H1 (cell line): ENCODE measurements at regions not wholly inside any gene's neighbourhood (a gene's known extent, or its start where the extent isn't known, plus 50 kb on each side); places are given as distances from the start of the nearest gene placed in this dataset.

Experiments used
- CTCF ChIA-PET: fragments of 300-600 bp; sonication (Branson Sonifier 250); formaldehyde crosslinking; loops from one replicate; lab custom pipeline; 2021; ENCODE audit not compliant: partially characterized antibody; lab: Charles Lee
- POLR2A ChIA-PET: fragments of 300-600 bp; sonication (Branson Sonifier 250); formaldehyde crosslinking; loops from one replicate; lab custom pipeline; 2021; ENCODE audit warnings: inconsistent platforms; ENCODE audit not compliant: partially characterized antibody; lab: Charles Lee
- DNase-seq, 2 experiments: peaks; one replicate each; pipeline versions ENCODE4 v3.0.0 to v3.0.0-alpha.2; 2010 to 2022; ENCODE audit warnings: low spot score in 2 of 2, low read depth in 1 of 2, mixed read lengths in 1 of 2
- FAIRE-seq: peaks from 2 replicates; lab custom pipeline; 2011; peaks lifted over from hg19 to GRCh38; lab: Jason Lieb, UNC
- H2AFZ ChIP-seq: 2 replicates; pipeline ENCODE4 v1.8.1; 2012; ENCODE audit warnings: low read length, inconsistent platforms
- H2AK5ac ChIP-seq: 2 replicates; pipeline ENCODE4 v1.6.1; 2013; ENCODE audit warnings: low read depth, low read length
- H2BK120ac ChIP-seq: replicated peaks from 2 replicates; pipeline ENCODE3; 2013; ENCODE audit warnings: low read depth, low read length, inconsistent platforms
- H2BK12ac ChIP-seq: 2 replicates; pipeline ENCODE4 v1.6.1; 2013; ENCODE audit warnings: low read depth, low read length
- H2BK15ac ChIP-seq: 2 replicates; pipeline ENCODE4 v1.6.1; 2013; ENCODE audit warnings: low read length
- H2BK20ac ChIP-seq: 2 replicates; pipeline ENCODE4 v1.6.1; 2013; ENCODE audit warnings: low read length
- H2BK5ac ChIP-seq: 2 replicates; pipeline ENCODE4 v1.6.1; 2013; ENCODE audit warnings: low read depth, low read length
- H3K14ac ChIP-seq: 2 replicates; pipeline ENCODE4 v1.6.1; 2013; ENCODE audit warnings: inconsistent platforms; ENCODE audit not compliant: insufficient read length
- H3K18ac ChIP-seq: 2 replicates; pipeline ENCODE4 v1.6.1; 2013; ENCODE audit warnings: low read length; ENCODE audit errors: extremely low read depth
- H3K23ac ChIP-seq: 2 replicates; pipeline ENCODE4 v1.6.1; 2013; ENCODE audit warnings: inconsistent platforms; ENCODE audit not compliant: insufficient read length
- H3K23me2 ChIP-seq: 2 replicates; pipeline ENCODE4 v1.6.1; 2013; ENCODE audit warnings: low read depth, low read length
- H3K27ac ChIP-seq: 2 replicates; pipeline ENCODE4 v1.6.1; 2011; ENCODE audit warnings: low read depth, low read length, inconsistent platforms
- H3K27me3 ChIP-seq, 4 experiments: replicated peaks in 1 of 4; 1 replicate in 1 of 4; 2 replicates in 3 of 4; pipeline versions ENCODE4 v1.6.1 to v1.8.1; 2011 to 2013; ENCODE audit warnings: low read length in 3 of 4, mild to moderate bottlenecking in 3 of 4, inconsistent platforms in 2 of 4, mixed read lengths in 2 of 4, moderate library complexity in 1 of 4; ENCODE audit not compliant: control insufficient read depth in 3 of 4, insufficient read depth in 3 of 4; ENCODE audit errors: extremely low read depth in 1 of 4
- H3K36me3 ChIP-seq, 4 experiments: 2 replicates each; pipeline versions ENCODE4 v1.6.1 to v1.8.1; 2011 to 2013; ENCODE audit warnings: mild to moderate bottlenecking in 4 of 4, low read length in 3 of 4, moderate library complexity in 2 of 4, control low read depth in 1 of 4, inconsistent platforms in 1 of 4; ENCODE audit not compliant: insufficient read depth in 4 of 4, control insufficient read depth in 2 of 4
- H3K4ac ChIP-seq: replicated peaks from 2 replicates; pipeline ENCODE3; 2013; ENCODE audit warnings: low read length, low read depth, mixed read lengths, inconsistent platforms; ENCODE audit not compliant: insufficient read length
- H3K4me1 ChIP-seq, 4 experiments: replicated peaks in 1 of 4; 1 replicate in 1 of 4; 2 replicates in 3 of 4; pipeline versions ENCODE4 v1.6.1 to v1.8.1; 2011 to 2013; ENCODE audit warnings: low read length in 3 of 4, inconsistent platforms in 2 of 4, mixed read lengths in 1 of 4; ENCODE audit not compliant: insufficient read depth in 4 of 4, control insufficient read depth in 3 of 4
- H3K4me2 ChIP-seq, 2 experiments: 2 replicates each; pipeline versions ENCODE4 v1.6.1 to v1.8.1; 2011 to 2013; ENCODE audit warnings: low read depth in 2 of 2, low read length in 2 of 2, control low read depth in 1 of 2, inconsistent platforms in 1 of 2, mild to moderate bottlenecking in 1 of 2; ENCODE audit not compliant: insufficient read depth in 1 of 2
- H3K4me3 ChIP-seq, 4 experiments: fragments of 200-600, 300-600 bp in 1 of 4; sonication (generic), shearing (Covaris generic), sonication (Bioruptor Twin) in 1 of 4; 2 replicates each; pipeline versions ENCODE4 v1.5.1 to v1.8.1; 2011 to 2016; ENCODE audit warnings: low read length in 4 of 4, low read depth in 3 of 4, control low read depth in 2 of 4, inconsistent platforms in 2 of 4, mild to moderate bottlenecking in 2 of 4, mixed read lengths in 1 of 4, moderate library complexity in 1 of 4; ENCODE audit not compliant: insufficient read depth in 2 of 4; ENCODE audit errors: extremely low read depth in 1 of 4
- H3K56ac ChIP-seq: replicated peaks from 2 replicates; pipeline ENCODE3; 2013; ENCODE audit warnings: low read depth, mild to moderate bottlenecking, mixed read lengths, low read length, inconsistent platforms; ENCODE audit not compliant: insufficient read length
- H3K79me1 ChIP-seq: 2 replicates; pipeline ENCODE4 v1.6.1; 2013; ENCODE audit warnings: low read depth, low read length, control low read depth
- H3K79me2 ChIP-seq, 2 experiments: 2 replicates each; pipeline versions ENCODE4 v1.6.1 to v1.8.1; 2012 to 2013; ENCODE audit warnings: low read length in 2 of 2, mild to moderate bottlenecking in 2 of 2, inconsistent platforms in 1 of 2; ENCODE audit not compliant: insufficient read depth in 2 of 2, control insufficient read depth in 1 of 2
- H3K9ac ChIP-seq, 4 experiments: replicated peaks in 1 of 4; 1 replicate in 1 of 4; 2 replicates in 3 of 4; pipeline versions ENCODE4 v1.6.1 to v1.8.1; 2011 to 2013; ENCODE audit warnings: low read depth in 3 of 4, low read length in 3 of 4, control low read depth in 2 of 4, mild to moderate bottlenecking in 2 of 4, moderate library complexity in 2 of 4, inconsistent platforms in 1 of 4; ENCODE audit errors: extremely low read depth in 1 of 4
- H3K9me3 ChIP-seq, 2 experiments: 2 replicates each; pipeline versions ENCODE4 v1.6.1 to v1.8.1; 2012 to 2013; ENCODE audit warnings: mild to moderate bottlenecking in 2 of 2, moderate library complexity in 2 of 2, control low read depth in 1 of 2, inconsistent platforms in 1 of 2, low read depth in 1 of 2, low read length in 1 of 2, mixed read lengths in 1 of 2; ENCODE audit not compliant: insufficient read depth in 2 of 2
- H4K20me1 ChIP-seq, 2 experiments: replicated peaks in 1 of 2; 2 replicates each; pipeline versions ENCODE3 to v1.8.1; 2011 to 2013; ENCODE audit warnings: inconsistent platforms in 2 of 2, low read length in 2 of 2, mild to moderate bottlenecking in 1 of 2; ENCODE audit not compliant: insufficient read depth in 2 of 2, control insufficient read depth in 1 of 2
- H4K5ac ChIP-seq: 2 replicates; pipeline ENCODE4 v1.6.1; 2013; ENCODE audit warnings: low read length, low read depth, mixed read lengths, inconsistent platforms; ENCODE audit not compliant: insufficient read length
- H4K8ac ChIP-seq: 2 replicates; pipeline ENCODE4 v1.8.0; 2013; ENCODE audit warnings: mild to moderate bottlenecking, moderate library complexity, low read length, inconsistent platforms; ENCODE audit not compliant: insufficient read depth; ENCODE audit errors: extremely low read depth
- H4K91ac ChIP-seq: replicated peaks from 2 replicates; pipeline ENCODE3; 2013; ENCODE audit warnings: low read length, mixed read lengths, inconsistent platforms; ENCODE audit not compliant: insufficient read length
- ASH2L ChIP-seq: fragments of 200-600, 300-600 bp; sonication (generic); IDR thresholded peaks from one replicate; pipeline ENCODE4 v1.7.1; 2017; ENCODE audit warnings: low read length
- CBX5 ChIP-seq: fragments of 300-800, 300-1000 bp; sonication (generic); IDR thresholded peaks from 2 replicates; pipeline ENCODE4 v1.7.1; 2016; ENCODE audit warnings: antibody characterized with exemption, low read length, low read depth
- CEBPB ChIP-seq: IDR thresholded peaks from 2 replicates; pipeline ENCODE4 v1.6.1; 2012; ENCODE audit warnings: low read depth, low read length
- CHD2 ChIP-seq: IDR thresholded peaks from 2 replicates; pipeline ENCODE4 v1.6.1; 2012; ENCODE audit warnings: low read length, improper control_type of control experiment
- FOSL1 ChIP-seq: IDR thresholded peaks from 2 replicates; pipeline ENCODE4 v1.6.1; 2011; ENCODE audit warnings: mild to moderate bottlenecking, low read depth, low read length, moderate library complexity; ENCODE audit not compliant: insufficient read depth
- HDAC6 ChIP-seq: IDR thresholded peaks from one replicate; pipeline ENCODE4 v1.7.1; 2012; ENCODE audit warnings: low read depth, mild to moderate bottlenecking, inconsistent platforms, low read length, moderate library complexity
- JUN ChIP-seq: IDR thresholded peaks from 2 replicates; pipeline ENCODE4 v1.6.1; 2011; ENCODE audit warnings: low read depth, mild to moderate bottlenecking, improper control_type of control experiment, low read length
- JUND ChIP-seq: IDR thresholded peaks from 2 replicates; pipeline ENCODE4 v1.6.1; 2011; ENCODE audit warnings: mild to moderate bottlenecking, improper control_type of control experiment, low read length
- KDM1A ChIP-seq: fragments of 200-600, 300-600 bp; sonication (generic); IDR thresholded peaks from 2 replicates; pipeline ENCODE4 v1.7.1; 2016; ENCODE audit warnings: mild to moderate bottlenecking, low read length, borderline replicate concordance
- NRF1 ChIP-seq: IDR thresholded peaks from 2 replicates; pipeline ENCODE4 v1.6.1; 2011; ENCODE audit warnings: mild to moderate bottlenecking, low read depth, low read length, improper control_type of control experiment
- POLR2AphosphoS5 ChIP-seq: IDR thresholded peaks from 2 replicates; pipeline ENCODE4 v1.6.1; 2011; ENCODE audit warnings: low read depth, low read length
- RXRA ChIP-seq: IDR thresholded peaks from 2 replicates; pipeline ENCODE4 v1.6.1; 2011; ENCODE audit warnings: low read depth, mild to moderate bottlenecking, low read length, moderate library complexity; ENCODE audit not compliant: insufficient read depth
- SAP30 ChIP-seq: fragments of 300-600 bp; sonication (generic); IDR thresholded peaks from 2 replicates; pipeline ENCODE4 v1.7.1; 2012; ENCODE audit warnings: low read length, moderate library complexity, mild to moderate bottlenecking, inconsistent platforms; ENCODE audit not compliant: insufficient read depth, insufficient replicate concordance
- SIRT6 ChIP-seq: IDR thresholded peaks from one replicate; pipeline ENCODE4 v1.7.1; 2012; ENCODE audit warnings: low read length, inconsistent platforms
- SP1 ChIP-seq: IDR thresholded peaks from 2 replicates; pipeline ENCODE4 v1.6.1; 2011; ENCODE audit warnings: low read depth, low read length
- SP4 ChIP-seq: IDR thresholded peaks from 2 replicates; pipeline ENCODE4 v1.6.1; 2012; ENCODE audit warnings: low read length, inconsistent platforms
- WGBS, 2 experiments: shearing (Covaris generic) in 1 of 2; methylation state at CpG; one replicate each; pipeline versions ENCODE4 v1.1.6 to v1.1.7; 2013 to 2015; ENCODE audit warnings: low lambda C conversion rate in 2 of 2, mixed read lengths in 2 of 2, inconsistent platforms in 1 of 2, low coverage in 1 of 2, missing lambda C conversion rate in 1 of 2; ENCODE audit not compliant: insufficient replicate concordance in 2 of 2, insufficient coverage in 1 of 2, insufficient read length in 1 of 2; ENCODE audit errors: extremely low coverage in 1 of 2, missing lambda C conversion rate in 1 of 2; 5-methylcytosine and 5-hydroxymethylcytosine counted together
- TF ChIP-seq, protein P1 (sequence below): IDR thresholded peaks from 2 replicates; pipeline ENCODE4 v1.6.1; 2012; ENCODE audit warnings: inconsistent platforms

DNA sequence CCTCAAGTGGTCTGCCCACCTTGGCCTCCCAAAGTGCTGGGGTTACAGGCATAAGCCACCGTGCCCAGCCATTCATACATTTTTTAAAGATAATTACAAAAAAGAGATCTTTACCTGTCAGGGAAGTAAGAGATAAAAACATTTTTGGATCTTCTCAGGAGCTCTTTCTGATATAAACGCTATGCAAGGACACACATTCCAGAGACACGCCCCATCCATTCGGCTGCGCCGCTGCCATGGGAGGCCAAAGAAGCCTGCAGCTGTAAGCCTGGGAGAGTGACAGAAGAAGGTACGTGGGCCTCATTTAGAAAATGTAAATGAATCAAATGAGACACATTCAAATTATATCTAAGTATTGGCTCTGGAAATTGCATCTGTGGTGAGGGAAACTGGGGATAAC is 85.3 kb downstream of the LYZL1 start:
- H3K9me3 ChIP-seq: no peaks in the 10 kb centered on the region
- ChIA-PET POLR2A (no interaction called here), CTCF (interaction anchor here (1.6 to 6.3 kb wide), 2 partner anchors 13 to 19 kb away, joined by 5 to 52 read pairs; no protein-coding TSS in a partner anchor)
- H3K79me1 ChIP-seq: no peaks in the 10 kb centered on the region
- no peak overlapping the region for H3K9ac ChIP-seq
- WGBS, 2 experiments: 92% methylated on average over 7 of the region's 7 CpGs; no CpG with 5 or more reads in 1 of the 2 experiments
- FAIRE-seq (no peak), DNase-seq (no peak)
- H4K5ac ChIP-seq: no peak overlapping the region
- H2AK5ac ChIP-seq: no peak overlapping the region
- H2BK120ac ChIP-seq: no peak overlapping the region
- H2BK20ac ChIP-seq: no peak overlapping the region
- no peak overlapping the region for H2AFZ ChIP-seq
- no peak overlapping the region for H3K27ac ChIP-seq
- no peak overlapping the region for H2BK12ac ChIP-seq
- H3K18ac ChIP-seq: no peak overlapping the region
- no peaks in the 10 kb centered on the region for H3K27me3 ChIP-seq
- no peaks in the 10 kb centered on the region for H4K20me1 ChIP-seq
- no peak overlapping the region for H2BK15ac ChIP-seq
- H3K4ac ChIP-seq: no peak overlapping the region
- H4K8ac ChIP-seq: no peak overlapping the region
- no peaks in the 10 kb centered on the region; the same call in 1 of the 2 replicates for H3K23me2 ChIP-seq
- H3K56ac ChIP-seq: no peak overlapping the region
- H3K4me3 ChIP-seq: no peak overlapping the region
- H3K23ac ChIP-seq: no peak overlapping the region
- no peaks in the 10 kb centered on the region for H3K4me1 ChIP-seq
- H4K91ac ChIP-seq: no peak overlapping the region
- H3K79me2 ChIP-seq: no peaks in the 10 kb centered on the region
- H3K14ac ChIP-seq: no peak overlapping the region
- no peak overlapping the region for H2BK5ac ChIP-seq
- no peaks in the 10 kb centered on the region for H3K36me3 ChIP-seq
- H3K4me2 ChIP-seq: no peak overlapping the region
- TF ChIP-seq HDAC6: no peak
- TF ChIP-seq POLR2AphosphoS5: no peak
- TF ChIP-seq SP1: no peak
- TF ChIP-seq ASH2L: no peak
- no peak for TF ChIP-seq JUN
- no peak for TF ChIP-seq FOSL1
- no peak for TF ChIP-seq SAP30
- TF ChIP-seq JUND: no peak
- TF ChIP-seq SIRT6: no peak
- no peak for TF ChIP-seq KDM1A
- TF ChIP-seq CEBPB: no peak
- no peak for TF ChIP-seq NRF1
- TF ChIP-seq CHD2: no peak
- no peak for TF ChIP-seq CBX5
- no peak for TF ChIP-seq SP4
- TF ChIP-seq, protein P1, sequence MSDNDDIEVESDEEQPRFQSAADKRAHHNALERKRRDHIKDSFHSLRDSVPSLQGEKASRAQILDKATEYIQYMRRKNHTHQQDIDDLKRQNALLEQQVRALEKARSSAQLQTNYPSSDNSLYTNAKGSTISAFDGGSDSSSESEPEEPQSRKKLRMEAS: no peak
- no peak for TF ChIP-seq RXRA
